Stimulated activated CD4-positive, alpha-beta T cell treated with anti-CD3 and anti-CD28 coated beads, Interleukin-1b, Interleukin-23, amount 100 ng/mL, for 4 hours (primary cell): ENCODE measurements at regions not wholly inside any gene's neighbourhood (a gene's known extent, or its start where the extent isn't known, plus 50 kb on each side); places are given as distances from the start of the nearest gene placed in this dataset.

Experiments
- DNase-seq, 2 donors: peaks; one replicate each; pipeline ENCODE4 v3.0.0-alpha.2; 2020; ENCODE audit warnings: low read depth in 2 of 2

DNA sequence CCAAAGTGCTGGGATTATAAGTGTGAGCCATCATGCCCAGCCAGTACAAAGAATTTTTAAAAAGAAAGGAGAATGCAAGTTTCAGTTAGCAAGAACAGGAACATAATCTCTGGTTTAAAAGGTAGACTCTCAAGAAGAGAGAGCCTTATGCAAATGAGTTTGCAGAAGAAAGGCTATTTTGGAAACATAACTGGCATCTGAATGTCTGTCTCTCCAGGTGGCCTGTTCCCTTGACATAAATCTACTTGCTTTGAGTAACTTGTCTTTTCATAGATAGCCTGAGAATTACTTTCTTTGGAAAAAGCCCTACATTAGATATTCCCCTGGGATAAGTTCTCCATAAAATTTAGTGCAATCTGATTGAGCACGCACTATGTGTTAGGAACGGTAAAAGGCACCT lies 109.6 kb downstream of the ICOS start:
- no peak for DNase-seq

DNA sequence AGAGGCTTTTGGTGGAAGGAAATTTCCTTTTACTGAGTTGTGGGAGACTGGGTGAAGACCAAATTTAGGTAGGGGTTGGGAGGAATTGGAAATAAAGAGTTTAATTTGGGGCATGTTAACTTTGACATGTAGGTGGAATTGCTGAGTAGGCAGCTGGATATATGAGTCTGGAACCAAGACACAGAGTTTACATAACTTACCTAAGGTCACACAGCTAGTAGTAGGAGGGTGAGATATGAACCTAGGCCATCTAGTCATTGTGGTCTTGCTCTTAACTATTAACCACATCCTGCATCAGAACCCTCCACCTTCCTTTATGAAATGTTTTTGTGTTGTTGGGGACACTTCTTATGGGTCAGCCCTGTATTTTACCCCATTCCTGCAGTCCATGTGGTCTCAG lies 113.1 kb downstream of the ICOS start:
- no peak for DNase-seq

DNA sequence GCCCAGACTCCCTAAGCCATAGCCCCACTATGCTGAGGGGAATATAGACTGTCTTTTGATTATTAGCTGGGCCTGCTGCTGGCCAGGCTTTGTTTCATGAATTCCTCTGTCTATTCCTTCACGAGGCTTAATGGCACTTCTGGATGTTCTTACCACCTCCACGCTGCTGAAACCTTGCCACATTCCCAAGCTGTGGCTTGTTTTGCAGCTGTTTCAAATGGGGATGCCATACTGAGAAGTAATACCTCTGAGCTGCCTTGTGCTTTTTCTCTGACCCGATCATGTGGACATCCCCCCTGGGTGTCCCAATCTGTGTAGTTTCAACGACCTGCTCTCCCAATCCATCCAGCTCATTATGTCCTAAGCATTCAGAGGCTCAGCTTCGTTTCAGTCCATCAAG lies 114.1 kb downstream of the ICOS start:
- DNase-seq: no peak

DNA sequence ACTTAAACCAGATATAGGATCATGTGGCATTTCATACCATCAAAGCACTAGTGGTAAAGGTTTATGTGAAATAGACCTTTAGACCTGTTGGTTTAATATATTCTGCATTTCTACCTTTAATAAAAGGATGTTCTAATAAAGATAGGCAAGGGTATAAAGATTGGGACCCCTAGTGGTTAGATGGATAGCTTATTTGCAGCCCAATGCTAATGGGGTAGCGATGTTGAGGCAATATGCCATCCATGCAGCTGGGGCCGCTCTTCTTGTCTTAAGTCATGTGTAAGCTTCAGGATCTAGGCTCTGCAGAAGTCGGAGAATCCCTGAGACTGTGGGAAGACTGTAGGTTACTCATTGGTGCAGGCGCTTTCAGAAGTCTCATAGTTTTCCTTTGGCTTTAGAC lies 114.9 kb downstream of the ICOS start:
- peak in 1 of 2 donors; percentile 5 for DNase-seq

DNA sequence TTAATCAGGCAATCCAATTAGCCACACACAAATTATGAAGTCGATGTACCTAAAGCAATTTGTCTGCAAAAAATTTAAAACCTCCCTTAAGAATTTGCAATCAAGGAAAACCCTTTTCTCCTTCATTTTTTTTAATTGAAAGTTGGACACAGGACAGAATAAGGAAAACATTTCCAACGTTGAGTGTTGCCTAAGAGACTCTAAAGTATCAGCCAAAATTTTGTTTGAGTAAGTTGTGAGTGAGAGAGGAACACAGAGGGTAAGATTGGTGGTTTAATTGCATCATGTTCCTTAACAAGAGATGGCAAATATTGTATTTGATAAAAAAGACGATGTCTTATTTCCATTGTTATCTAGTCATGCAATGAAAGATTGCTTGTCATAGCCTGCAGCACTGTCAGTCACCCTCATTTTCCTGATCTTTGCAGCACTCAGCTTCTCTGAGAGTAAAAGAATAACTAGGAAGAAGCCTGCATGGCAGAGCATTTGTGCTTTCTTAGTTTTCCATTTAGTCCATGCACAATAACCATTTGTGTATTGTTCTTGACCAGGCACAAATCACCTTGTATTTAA lies 115.5 kb downstream of the ICOS start:
- no peak for DNase-seq

DNA sequence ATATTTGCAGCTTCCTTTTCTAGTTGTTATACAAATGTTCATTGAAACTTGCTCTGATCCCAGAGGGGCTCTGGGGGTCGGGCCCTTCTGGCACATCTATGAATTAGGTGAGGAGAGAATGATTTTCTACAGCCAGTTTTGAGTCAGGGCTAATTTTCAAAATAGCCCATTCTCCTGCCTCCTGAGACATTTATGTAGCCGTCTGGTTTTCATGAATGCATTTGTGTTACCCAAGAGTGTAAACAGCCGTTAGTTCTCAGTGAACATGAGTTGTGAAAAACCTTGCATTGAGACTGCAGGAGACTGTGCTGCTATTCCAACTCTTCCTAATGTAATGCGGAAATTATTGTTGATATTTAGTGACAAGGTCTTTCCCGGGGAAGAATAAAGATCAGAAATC lies 122.5 kb downstream of the ICOS start:
- DNase-seq: no peak

DNA sequence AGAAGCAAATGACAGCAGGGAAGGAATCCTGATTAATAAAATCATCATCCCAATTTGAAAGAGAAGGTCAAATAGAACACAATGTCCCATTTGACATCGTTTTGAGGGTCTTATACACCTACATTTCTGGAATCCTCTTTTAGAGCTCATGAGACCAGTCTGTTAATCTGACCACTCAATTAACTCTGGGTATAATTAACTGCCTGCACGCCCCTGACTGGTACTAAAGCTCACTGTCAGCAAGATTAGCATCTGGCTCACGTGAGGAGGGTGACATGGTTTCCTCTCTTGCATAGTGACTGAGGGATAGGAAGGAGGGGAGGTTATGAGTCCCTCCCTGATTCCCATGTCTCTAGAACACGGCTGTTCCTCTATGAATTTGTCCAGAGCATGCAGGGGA lies 124.3 kb downstream of the ICOS start:
- no peak for DNase-seq

DNA sequence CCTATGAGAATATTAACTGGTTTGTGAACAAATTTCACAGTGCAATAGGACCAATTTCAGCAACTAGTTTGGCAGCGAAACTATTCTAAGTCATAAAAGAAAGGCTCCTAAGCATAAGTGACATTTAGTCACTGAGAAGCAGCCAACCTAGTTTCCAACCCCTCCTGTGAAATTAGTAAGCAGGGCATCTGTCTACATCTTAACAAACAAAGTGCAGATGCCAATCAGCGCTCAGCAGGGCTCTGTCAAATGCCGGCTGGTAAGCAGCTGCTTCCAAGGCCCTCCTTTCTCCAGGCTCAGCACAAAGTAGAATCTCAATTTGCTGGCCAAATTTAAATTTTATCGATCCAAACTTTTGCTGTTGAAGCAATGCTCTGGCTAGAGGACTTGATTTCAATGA lies 124.7 kb downstream of the ICOS start:
- no peak for DNase-seq

DNA sequence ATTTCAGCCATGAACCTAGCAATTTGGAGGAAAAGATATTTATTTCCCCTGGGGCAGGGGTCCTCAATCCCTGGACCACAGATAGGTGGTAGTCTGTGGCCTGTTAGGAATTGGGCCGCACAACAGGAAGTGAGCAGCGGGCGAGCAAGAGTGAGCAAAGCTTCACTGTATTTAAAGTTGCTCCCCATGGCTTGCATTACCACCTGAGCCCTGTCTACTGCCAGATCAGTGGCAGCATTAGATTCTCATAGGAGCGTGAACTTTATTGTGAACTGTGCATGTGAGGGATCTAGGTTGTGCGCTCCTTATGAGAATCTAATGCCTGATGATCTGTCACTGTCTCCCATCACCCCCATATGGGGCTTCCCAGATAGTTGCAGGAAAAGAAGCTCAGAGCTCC lies 127.6 kb downstream of the ICOS start:
- DNase-seq: no peak

DNA sequence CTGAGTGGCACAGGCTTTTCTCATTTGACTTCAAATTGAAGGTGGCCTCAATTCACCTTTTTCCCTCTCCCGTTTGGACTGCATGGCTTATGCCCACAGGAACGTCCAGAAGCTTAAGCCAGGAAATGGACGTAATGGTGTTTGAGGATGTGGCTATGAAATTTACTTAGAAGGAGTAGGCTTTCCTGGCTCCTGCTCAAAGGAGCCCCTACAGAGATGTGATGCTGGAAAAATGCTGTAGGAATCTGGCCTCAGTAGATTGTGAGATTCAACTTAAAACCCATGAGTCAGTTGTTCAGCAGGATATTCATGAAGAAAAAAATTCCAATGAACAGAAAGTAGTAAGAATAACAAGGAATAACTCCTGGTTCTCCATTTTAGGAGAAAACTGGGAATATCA lies 129.0 kb downstream of the ICOS start:
- no peak for DNase-seq

DNA sequence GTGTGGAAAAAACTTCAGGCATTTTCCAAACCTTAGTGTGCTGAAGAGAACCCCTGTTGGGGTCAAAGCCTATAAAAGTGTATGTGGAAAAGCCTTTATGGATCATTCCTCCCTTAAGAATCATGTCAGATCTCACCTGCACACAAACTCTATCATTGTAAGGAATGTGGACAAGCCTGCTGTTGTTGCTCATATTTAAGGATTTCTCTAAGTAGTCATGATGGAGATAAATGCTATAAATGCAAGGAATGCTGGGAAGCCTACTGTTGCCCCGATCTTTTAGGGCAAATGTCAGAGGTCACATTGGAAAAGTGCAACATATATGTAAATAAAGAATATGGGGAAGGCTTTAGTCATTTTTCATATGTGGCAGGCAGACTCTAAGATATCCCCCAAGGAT lies 129.5 kb downstream of the ICOS start:
- DNase-seq: no peak

DNA sequence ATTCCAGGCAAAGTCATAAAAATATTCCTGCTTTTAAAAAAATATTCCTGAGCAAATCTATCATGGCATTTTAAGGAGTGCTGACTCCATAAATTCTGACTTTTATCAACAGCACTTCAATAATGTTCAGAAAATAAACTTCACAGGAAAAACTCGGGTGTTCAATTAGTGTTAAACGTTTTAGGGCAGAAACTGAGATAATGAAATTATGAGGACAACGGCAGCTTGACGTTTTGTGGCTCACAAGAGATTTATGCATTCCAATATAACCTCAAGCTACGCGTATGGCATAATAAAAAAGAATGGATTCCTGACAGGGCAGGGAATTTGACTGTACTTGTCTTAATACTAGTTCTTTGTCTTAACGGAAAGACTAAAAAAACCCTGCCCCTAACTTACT lies 133.2 kb downstream of the ICOS start:
- no peak for DNase-seq

DNA sequence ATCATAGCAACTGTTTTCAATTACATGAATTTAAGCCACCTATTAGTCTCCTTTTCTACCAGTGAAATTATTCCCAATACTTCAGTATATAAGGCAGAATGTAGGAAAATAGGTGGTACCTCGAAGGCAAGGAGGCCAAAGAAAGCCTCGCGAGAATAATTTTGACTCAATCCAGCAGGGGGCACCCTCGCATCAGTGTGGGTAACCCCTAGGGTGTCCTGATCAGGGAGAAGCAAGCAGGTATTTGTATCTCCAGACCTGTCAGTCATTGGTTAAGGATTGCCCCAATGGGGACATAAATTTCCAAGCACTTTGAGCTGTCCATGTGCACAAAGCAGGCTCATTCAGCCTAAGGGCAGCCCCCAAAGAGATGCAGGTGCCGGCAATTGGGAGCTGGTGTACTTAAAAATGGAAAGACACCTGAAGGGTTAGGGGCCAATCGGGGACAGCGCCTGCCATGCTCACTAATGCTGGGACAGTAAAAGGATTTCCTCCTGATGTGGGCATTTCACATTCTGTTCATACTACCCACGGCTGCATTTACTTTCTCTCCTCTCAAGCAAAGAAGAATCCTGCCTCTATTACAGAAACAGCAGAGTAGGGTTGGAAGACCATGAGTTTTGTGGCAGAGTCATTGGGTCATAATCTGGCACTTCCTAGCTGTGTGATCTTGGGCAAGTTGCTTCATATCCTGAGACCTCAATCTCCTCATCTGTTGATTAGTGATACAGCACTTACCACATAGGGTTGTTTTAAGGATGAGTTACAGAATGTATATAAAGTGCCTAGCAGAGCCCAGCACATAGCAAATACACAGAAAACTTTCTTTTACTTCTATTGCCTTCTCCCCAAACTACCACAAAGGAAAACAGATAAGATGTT lies 136.1 kb downstream of the ICOS start:
- peak; percentile 48 to 67 for DNase-seq

DNA sequence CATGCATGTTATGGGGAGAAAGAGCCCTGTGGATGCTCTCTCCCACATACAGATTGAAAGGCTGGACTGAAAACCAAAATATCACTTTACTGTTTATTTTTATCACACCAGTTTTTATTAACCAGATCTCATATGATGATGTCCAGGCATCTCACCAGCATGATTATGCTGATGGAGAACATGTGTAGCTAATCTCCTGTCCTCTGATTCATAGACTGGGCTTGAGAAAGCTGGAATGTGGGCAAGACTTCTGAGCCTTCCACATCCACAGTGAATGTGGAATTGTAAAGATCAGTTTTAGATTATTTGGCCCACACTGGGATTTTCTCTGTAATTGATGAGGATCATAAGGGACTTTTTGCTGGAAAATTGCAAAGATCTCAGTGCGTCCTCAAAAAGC lies 137.9 kb downstream of the ICOS start:
- no peak for DNase-seq

DNA sequence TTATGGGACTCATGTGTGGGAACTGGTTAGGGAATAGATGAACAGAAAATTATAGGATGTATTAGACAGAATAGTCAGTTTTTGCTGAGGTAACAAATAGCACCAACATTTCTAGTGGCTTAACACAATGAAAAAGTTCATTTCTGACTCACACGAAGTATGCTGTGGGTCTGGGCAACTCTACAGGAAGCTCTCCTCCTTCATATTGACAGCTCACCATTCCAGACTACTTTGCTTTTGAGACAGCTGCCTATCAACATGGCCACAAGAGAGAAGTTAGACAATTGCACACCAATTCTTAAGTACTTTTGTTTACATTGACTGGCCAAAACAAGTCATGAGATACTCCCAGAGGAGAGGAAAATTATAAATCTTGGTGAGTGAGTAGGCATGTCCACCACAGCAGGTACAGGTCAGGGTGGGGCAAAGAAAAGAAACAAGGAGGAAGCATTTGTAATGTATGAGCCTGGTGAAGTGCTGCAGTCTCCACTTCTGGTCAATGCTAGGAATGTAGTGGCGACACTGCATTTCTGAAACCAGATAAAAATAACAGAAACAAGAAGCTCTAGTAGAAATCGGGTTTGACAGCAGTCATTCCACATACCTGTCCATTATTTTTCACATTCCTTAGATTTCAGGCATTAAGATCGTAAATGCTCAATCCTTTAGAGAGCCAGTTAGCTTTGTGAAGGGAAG lies 141.6 kb downstream of the ICOS start:
- no peak for DNase-seq

DNA sequence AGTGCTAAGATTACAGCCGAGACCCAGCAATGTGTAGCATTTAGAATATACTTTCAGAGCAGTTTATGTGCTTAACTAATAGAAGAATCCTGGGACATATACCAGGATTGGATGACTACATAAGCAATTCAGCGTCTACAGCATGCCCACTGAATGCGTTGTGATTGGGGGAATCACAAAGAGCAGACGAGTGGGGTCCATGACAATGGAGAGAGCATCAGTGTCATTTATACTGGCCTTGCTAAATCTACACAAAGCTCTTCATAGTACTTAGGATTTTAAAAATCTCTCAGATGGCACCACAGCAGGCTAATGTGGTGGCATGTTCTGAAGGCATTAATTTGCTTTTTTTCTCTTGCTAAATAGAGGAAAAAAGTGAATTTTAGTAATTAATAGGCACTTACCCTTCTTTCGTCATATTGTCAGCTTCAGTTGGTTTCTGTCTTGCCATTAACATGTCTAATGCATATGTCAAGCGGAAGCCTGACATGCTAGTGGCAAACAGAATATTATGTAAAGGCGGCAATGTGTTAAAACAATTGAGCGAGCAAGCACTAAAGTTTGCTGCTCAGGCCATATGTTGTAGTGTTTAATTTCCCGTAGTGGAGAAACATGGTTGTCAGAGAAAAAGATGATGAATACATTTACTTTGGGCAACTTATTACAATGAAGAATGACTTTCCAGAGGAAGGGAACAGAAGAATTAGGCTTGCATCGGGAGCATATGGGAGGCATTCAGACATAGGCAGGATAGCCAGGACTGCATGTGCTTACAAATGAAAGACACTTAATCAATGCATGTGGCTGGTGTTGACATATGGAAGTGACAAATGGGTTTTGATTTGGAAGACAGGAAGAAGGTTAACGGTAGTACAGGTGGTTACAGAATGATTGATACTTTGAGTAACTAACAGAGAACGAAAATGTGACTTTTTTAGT lies 145.2 kb downstream of the ICOS start:
- no peak for DNase-seq

DNA sequence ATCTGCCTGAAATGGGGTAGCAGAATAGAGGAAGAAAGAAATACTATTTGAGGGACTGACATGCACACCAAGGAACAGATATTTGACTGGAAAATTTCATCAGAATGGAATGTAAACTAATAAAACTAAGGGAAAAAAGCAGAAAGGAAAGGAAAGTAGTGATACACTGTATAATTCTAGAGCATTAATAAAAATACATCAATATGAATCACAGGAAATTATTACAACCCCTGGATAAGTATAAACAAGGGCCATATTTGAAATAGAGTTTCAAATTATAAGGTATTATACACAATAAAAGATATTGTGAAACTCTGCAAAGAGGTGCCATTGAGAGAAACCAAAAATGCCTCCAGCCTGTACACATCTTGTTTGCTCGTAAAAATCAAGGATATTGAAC lies 149.6 kb downstream of the ICOS start:
- no peak for DNase-seq

DNA sequence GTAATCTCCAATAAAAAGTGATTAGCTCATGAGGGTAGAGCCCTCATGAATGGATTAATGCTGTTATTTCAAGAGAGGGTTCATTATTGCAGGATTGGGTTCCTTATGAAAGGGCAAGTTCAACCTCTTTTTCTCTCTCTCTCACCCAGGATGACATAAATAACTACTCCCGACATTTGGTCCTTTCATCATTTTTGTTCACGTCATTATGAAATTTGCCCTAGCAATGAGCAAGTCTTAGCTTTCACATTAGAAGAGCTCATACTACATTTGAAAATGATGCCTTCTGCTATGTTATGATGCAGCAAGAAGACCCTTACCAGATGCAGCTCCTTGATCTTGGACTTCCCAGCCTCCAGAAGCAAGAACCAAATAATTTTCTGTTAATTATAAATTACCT lies 152.5 kb downstream of the ICOS start:
- DNase-seq: no peak

DNA sequence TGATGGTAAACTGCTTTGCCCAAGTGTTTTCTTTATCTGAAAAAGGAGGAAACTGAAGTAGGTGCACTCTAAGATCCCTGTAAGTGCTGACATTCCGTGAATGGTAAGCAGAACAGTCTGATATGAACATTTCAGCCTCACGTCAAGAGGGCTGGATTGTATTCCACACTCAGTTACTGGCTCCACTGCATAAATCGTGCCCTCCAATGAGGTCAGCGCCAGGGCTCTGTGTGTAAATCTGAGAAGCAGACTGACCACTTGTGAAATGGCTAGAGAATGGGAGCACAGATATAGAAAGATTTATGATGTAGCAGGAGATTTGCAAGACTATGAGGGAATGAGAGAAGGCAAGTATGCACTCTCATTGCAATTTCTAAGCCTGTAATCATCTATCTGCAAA lies 153.0 kb downstream of the ICOS start:
- DNase-seq: no peak

DNA sequence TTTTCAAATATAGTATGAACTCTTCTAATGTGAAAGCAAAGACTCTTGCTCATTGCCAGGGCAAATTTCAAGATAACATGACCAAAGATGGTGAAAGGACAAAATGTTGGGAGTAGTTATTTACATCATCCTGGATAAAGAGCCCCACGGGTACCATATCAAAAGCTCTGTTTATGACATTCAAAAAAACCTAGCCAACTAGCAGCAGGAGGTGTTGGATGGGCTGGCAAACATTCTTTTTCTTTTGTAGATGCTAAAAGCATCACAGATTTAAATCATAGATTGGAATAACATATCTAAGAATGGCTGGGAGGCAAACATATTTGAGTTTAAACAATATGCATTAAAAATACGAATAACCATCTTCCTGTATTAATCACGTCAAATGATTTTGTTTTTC lies 153.5 kb downstream of the ICOS start:
- DNase-seq: no peak

DNA sequence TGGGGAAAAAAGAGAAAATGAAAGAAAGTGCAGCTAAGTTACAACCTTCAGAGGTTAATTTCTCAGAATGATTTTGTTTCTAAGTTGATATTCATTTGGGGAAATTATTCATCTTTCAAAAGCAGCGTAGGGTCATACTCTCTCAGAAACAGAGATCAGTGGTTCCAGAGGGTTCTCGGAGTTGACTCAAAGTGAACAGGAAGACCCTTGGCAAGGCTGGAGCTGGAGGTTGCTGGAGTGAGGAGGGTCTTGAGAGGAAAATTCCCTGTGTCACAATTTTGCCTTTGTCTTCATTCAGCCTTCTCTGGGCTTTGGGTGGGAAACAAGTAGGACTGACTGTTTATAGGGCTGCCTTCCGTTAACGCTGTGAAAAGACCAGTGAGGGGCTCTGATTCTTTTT lies 168.2 kb downstream of the ICOS start:
- DNase-seq: no peak

DNA sequence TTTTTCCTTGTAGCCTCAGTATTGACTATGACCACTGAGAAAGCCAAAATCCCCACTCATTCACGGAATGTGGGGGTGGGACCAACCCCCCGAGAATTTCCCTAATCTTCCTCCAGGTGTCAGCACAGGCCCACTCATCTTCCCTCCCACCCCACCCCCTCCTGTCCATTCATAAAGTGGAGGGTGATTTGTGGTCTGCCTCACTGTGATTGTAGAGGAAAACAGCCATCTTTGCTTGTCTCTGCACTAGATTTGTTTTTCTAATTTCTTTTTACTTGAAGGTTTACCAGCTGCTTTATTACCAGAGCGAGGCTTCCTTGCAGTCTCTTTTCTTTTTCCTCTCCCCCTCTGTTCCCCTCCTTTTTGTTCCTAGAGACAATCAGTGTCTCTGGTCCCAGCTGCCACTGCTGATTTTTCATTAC lies 171.8 kb downstream of the ICOS start:
- peak in 1 of 2 donors; percentile 30 for DNase-seq
